Mesothelial cell of epicardium (in vitro differentiated cells): ENCODE measurements at regions not wholly inside any gene's neighbourhood (a gene's known extent, or its start where the extent isn't known, plus 50 kb on each side); places are given as distances from the start of the nearest gene placed in this dataset.
A peak's percentile ranks its signal among the peaks of the same experiment; 100 is the strongest.

Experiments used
- DNase-seq, 2 experiments: peaks; one replicate each; pipeline ENCODE4 v3.0.0; 2021; ENCODE audit warnings: low spot score in 2 of 2; ENCODE audit not compliant: unreplicated experiment in 2 of 2
- H3K27ac Mint-ChIP-seq: 2 replicates; pipeline ENCODE4 v1.8.0; 2021; ENCODE audit warnings: mixed read lengths
- H3K27me3 Mint-ChIP-seq: 2 replicates; pipeline ENCODE4 v1.8.0; 2021; ENCODE audit warnings: low read depth, mixed read lengths
- H3K36me3 Mint-ChIP-seq: 2 replicates; pipeline ENCODE4 v1.8.0; 2021; ENCODE audit warnings: mixed read lengths
- H3K4me1 Mint-ChIP-seq: 2 replicates; pipeline ENCODE4 v1.8.0; 2021; ENCODE audit warnings: mixed read lengths
- H3K4me3 Mint-ChIP-seq: 2 replicates; pipeline ENCODE4 v1.8.0; 2021; ENCODE audit warnings: mild to moderate bottlenecking, moderate library complexity, mixed read lengths
- H3K9me3 Mint-ChIP-seq: 2 replicates; pipeline ENCODE4 v1.8.0; 2021; ENCODE audit warnings: mixed read lengths
- CTCF ChIP-seq: fragments of 200-600 bp; sonication (generic); IDR thresholded peaks from one replicate; pipeline ENCODE4 v1.5.0; 2021; ENCODE audit warnings: antibody characterized with exemption; ENCODE audit not compliant: unreplicated experiment

- H3K27ac Mint-ChIP-seq: no peak overlapping the region
- no peaks in the 10 kb centered on the region for H3K27me3 Mint-ChIP-seq
- H3K4me3 Mint-ChIP-seq: no peak overlapping the region
- peaks cover 26% of the 10 kb centered on the region for H3K4me1 Mint-ChIP-seq
- no peak for DNase-seq
- H3K36me3 Mint-ChIP-seq: no peaks in the 10 kb centered on the region
- TF ChIP-seq CTCF: no peak
- no peaks in the 10 kb centered on the region for H3K9me3 Mint-ChIP-seq
Observed at GRCh38 chr4:147012059-147012707, 66.5 kb upstream of the TTC29 start.

GRCh38 chr4:147014946-147015345 is 69.3 kb upstream of the TTC29 start:
- Mint-ChIP-seq H3K27me3 (no peaks in the 10 kb centered on the region), H3K4me3 (no peak overlapping the region), H3K36me3 (no peaks in the 10 kb centered on the region), H3K9me3 (peaks cover 8% of the 10 kb centered on the region), H3K27ac (peak overlapping the region; percentile 1), H3K4me1 (peaks cover 24% of the 10 kb centered on the region)
- DNase-seq: no peak
- TF ChIP-seq CTCF: no peak

GRCh38 chr4:147015491-147015890 is 69.8 kb upstream of the TTC29 start:
- TF ChIP-seq CTCF: no peak
- no peak for DNase-seq
- Mint-ChIP-seq H3K36me3 (no peaks in the 10 kb centered on the region), H3K4me1 (peaks cover 24% of the 10 kb centered on the region), H3K4me3 (no peak overlapping the region), H3K27me3 (no peaks in the 10 kb centered on the region), H3K27ac (no peak overlapping the region), H3K9me3 (peaks cover 8% of the 10 kb centered on the region)

GRCh38 chr4:147017081-147017480 is 71.4 kb upstream of the TTC29 start:
- H3K36me3 Mint-ChIP-seq: no peaks in the 10 kb centered on the region
- H3K9me3 Mint-ChIP-seq: peaks cover 11% of the 10 kb centered on the region
- DNase-seq: no peak
- TF ChIP-seq CTCF: no peak
- H3K4me3 Mint-ChIP-seq: no peak overlapping the region
- H3K27me3 Mint-ChIP-seq: no peaks in the 10 kb centered on the region
- H3K27ac Mint-ChIP-seq: no peak overlapping the region
- peaks cover 19% of the 10 kb centered on the region for H3K4me1 Mint-ChIP-seq

- DNase-seq: no peak
- peaks cover 23% of the 10 kb centered on the region for H3K9me3 Mint-ChIP-seq
- TF ChIP-seq CTCF: peak; percentile 21
- H3K27ac Mint-ChIP-seq: no peak overlapping the region
- no peak overlapping the region for H3K4me3 Mint-ChIP-seq
- no peaks in the 10 kb centered on the region for H3K36me3 Mint-ChIP-seq
- no peaks in the 10 kb centered on the region for H3K27me3 Mint-ChIP-seq
- H3K4me1 Mint-ChIP-seq: peaks cover 18% of the 10 kb centered on the region
Observed at GRCh38 chr4:147019091-147019490, 73.4 kb upstream of the TTC29 start.

GRCh38 chr4:147020456-147020855 is 74.8 kb upstream of the TTC29 start:
- no peaks in the 10 kb centered on the region for H3K36me3 Mint-ChIP-seq
- H3K9me3 Mint-ChIP-seq: peaks cover 23% of the 10 kb centered on the region
- H3K27ac Mint-ChIP-seq: no peak overlapping the region
- no peak for DNase-seq
- H3K27me3 Mint-ChIP-seq: no peaks in the 10 kb centered on the region
- TF ChIP-seq CTCF: no peak
- peaks cover 9% of the 10 kb centered on the region for H3K4me1 Mint-ChIP-seq
- no peak overlapping the region for H3K4me3 Mint-ChIP-seq
